ENCODE measurements at regions not wholly inside any gene's neighbourhood (a gene's known extent, or its start where the extent isn't known, plus 50 kb on each side); places are given as distances from the start of the nearest gene placed in this dataset.

DNA sequence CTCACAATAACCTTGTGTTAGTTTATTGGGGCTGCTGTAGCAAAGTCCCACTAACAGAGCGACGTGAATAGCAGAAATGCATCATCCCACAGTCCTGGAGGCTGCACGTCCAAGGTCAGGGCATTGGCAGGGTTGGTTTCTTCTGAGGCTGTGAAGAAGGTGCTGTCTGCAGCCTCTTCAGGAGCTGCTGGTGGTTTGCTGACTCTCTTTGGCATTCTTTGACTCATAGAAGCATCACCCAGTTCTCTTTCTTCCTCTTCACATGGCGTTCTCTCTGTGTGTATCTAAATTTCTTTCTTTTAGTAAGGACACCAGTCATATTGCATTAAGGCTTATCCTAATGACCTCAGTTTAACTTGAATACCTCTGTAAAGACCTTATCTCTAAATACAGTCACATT lies 428.4 kb upstream of the KLF6 start:
- H3K27me3 ChIP-seq (ENCODE audit: insufficient read depth, poor library complexity, severe bottlenecking): no peaks in the 10 kb centered on the region
- H3K4me3 ChIP-seq (replicated peaks; ENCODE audit: insufficient read depth, low read length): no peak overlapping the region
- no peak for DNase-seq (ENCODE audit: low read depth in 1 of 2, low spot score in 1 of 2)
- no peak overlapping the region for H3K27ac ChIP-seq (replicated peaks)
- TF ChIP-seq GABPA (IDR thresholded peaks at IDR 0.05; ENCODE audit: low read depth): no peak
- no peak for TF ChIP-seq SPI1 (IDR thresholded peaks at IDR 0.05; ENCODE audit: borderline replicate concordance, low read depth)
- no peak for TF ChIP-seq CTCF (IDR thresholded peaks at IDR 0.05; ENCODE audit: insufficient read depth, low read length)
- TF ChIP-seq, protein P1, sequence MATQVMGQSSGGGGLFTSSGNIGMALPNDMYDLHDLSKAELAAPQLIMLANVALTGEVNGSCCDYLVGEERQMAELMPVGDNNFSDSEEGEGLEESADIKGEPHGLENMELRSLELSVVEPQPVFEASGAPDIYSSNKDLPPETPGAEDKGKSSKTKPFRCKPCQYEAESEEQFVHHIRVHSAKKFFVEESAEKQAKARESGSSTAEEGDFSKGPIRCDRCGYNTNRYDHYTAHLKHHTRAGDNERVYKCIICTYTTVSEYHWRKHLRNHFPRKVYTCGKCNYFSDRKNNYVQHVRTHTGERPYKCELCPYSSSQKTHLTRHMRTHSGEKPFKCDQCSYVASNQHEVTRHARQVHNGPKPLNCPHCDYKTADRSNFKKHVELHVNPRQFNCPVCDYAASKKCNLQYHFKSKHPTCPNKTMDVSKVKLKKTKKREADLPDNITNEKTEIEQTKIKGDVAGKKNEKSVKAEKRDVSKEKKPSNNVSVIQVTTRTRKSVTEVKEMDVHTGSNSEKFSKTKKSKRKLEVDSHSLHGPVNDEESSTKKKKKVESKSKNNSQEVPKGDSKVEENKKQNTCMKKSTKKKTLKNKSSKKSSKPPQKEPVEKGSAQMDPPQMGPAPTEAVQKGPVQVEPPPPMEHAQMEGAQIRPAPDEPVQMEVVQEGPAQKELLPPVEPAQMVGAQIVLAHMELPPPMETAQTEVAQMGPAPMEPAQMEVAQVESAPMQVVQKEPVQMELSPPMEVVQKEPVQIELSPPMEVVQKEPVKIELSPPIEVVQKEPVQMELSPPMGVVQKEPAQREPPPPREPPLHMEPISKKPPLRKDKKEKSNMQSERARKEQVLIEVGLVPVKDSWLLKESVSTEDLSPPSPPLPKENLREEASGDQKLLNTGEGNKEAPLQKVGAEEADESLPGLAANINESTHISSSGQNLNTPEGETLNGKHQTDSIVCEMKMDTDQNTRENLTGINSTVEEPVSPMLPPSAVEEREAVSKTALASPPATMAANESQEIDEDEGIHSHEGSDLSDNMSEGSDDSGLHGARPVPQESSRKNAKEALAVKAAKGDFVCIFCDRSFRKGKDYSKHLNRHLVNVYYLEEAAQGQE (IDR thresholded peaks at IDR 0.05; ENCODE audit: insufficient replicate concordance, low read depth): no peak
- TF ChIP-seq POLR2AphosphoS5 (IDR thresholded peaks at IDR 0.05; ENCODE audit: low read depth): no peak

DNA sequence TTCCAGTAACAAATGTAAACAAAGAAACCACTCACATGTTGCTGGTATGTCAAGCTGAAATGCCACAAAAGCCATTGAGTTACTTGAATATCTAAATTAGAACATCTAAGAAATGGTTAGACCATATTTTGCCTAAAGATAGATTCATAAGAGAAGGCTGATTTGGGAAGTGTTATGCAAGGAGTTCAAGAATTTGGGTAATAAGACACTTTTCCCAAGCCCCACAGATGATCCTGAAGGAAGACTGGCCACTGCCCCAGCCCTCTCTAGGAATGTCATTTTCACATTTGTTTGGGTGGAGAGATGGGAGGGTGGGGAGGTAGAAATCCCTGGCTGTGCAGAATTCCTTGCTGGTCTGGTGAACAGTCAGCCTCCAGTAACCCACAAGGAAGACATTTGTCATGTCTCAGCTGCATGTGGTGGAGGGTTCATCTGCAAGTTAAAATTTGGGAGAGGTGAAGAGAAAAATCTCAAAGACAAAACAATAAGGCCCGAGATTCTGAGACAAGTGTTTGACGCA lies 427.2 kb upstream of the KLF6 start:
- TF ChIP-seq CTCF (IDR thresholded peaks at IDR 0.05; ENCODE audit: insufficient read depth, low read length) (no peak), SPI1 (IDR thresholded peaks at IDR 0.05; ENCODE audit: borderline replicate concordance, low read depth) (no peak), GABPA (IDR thresholded peaks at IDR 0.05; ENCODE audit: low read depth) (no peak), POLR2AphosphoS5 (IDR thresholded peaks at IDR 0.05; ENCODE audit: low read depth) (no peak)
- TF ChIP-seq, protein P1 (IDR thresholded peaks at IDR 0.05; ENCODE audit: insufficient replicate concordance, low read depth): no peak
- Histone ChIP-seq H3K4me3 (replicated peaks; ENCODE audit: insufficient read depth, low read length) (no peak overlapping the region), H3K27ac (replicated peaks) (no peak overlapping the region), H3K27me3 (ENCODE audit: insufficient read depth, poor library complexity, severe bottlenecking) (no peaks in the 10 kb centered on the region)
- no peak for DNase-seq (ENCODE audit: low read depth in 1 of 2, low spot score in 1 of 2)

DNA sequence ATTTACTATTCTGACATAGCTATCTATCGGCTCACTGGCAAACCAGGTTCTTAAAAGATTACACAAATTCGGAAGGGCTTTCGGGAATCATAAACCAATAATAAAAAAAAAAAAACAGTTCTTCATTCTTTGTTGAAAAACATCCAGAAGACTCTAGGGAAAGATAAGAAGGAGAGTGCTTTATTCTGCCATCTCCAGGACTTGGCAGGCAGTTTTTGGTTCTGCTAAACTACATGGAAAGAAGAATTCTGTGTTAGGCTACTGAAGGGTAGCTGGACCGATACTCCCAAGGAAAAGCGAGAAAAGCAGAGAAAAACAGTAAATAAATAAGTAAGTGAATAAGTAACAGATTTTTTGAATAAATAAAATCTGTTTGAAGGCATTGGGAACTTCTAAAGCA lies 423.5 kb upstream of the KLF6 start:
- no peak for DNase-seq (ENCODE audit: low read depth in 1 of 2, low spot score in 1 of 2)
- H3K27ac ChIP-seq (replicated peaks): no peak overlapping the region
- no peak overlapping the region for H3K4me3 ChIP-seq (replicated peaks; ENCODE audit: insufficient read depth, low read length)
- no peaks in the 10 kb centered on the region for H3K27me3 ChIP-seq (ENCODE audit: insufficient read depth, poor library complexity, severe bottlenecking)
- TF ChIP-seq SPI1 (IDR thresholded peaks at IDR 0.05; ENCODE audit: borderline replicate concordance, low read depth): no peak
- TF ChIP-seq CTCF (IDR thresholded peaks at IDR 0.05; ENCODE audit: insufficient read depth, low read length): no peak

DNA sequence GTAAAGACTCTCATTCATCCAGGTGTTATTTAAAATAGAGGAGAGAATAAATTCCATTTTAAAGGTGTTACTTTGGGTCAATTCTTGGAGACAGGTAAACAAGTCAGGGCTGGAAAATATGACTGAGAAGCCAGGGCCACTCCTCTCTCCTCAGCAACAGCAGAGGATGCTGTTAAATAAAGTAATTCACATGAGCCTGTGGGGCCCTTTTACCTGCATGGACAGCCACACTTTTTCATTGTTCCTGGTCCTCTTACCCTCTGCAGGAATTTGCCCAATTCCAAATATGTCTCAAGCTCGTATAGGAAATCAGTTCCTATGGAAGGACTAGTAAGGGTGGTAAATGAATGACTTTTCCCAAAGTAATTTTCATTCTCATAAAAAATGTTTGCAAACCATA lies 420.1 kb upstream of the KLF6 start:
- DNase-seq (ENCODE audit: low read depth in 1 of 2, low spot score in 1 of 2): no peak
- no peaks in the 10 kb centered on the region for H3K27me3 ChIP-seq (ENCODE audit: insufficient read depth, poor library complexity, severe bottlenecking)
- H3K4me3 ChIP-seq (replicated peaks; ENCODE audit: insufficient read depth, low read length): no peak overlapping the region
- TF ChIP-seq, protein P1 (IDR thresholded peaks at IDR 0.05; ENCODE audit: insufficient replicate concordance, low read depth): no peak
- TF ChIP-seq SPI1 (IDR thresholded peaks at IDR 0.05; ENCODE audit: borderline replicate concordance, low read depth) (no peak), GABPA (IDR thresholded peaks at IDR 0.05; ENCODE audit: low read depth) (no peak), POLR2AphosphoS5 (IDR thresholded peaks at IDR 0.05; ENCODE audit: low read depth) (no peak), CTCF (IDR thresholded peaks at IDR 0.05; ENCODE audit: insufficient read depth, low read length) (no peak)
- no peak overlapping the region for H3K27ac ChIP-seq (replicated peaks)
